Erythroblast (primary cell): ENCODE measurements at regions not wholly inside any gene's neighbourhood (a gene's known extent, or its start where the extent isn't known, plus 50 kb on each side); places are given as distances from the start of the nearest gene placed in this dataset.

Experiments
- DNase-seq, 2 experiments: peaks; one replicate each; lab custom pipeline; 2025; lab: John Stamatoyannopoulos, UW
- GATA1 ChIP-seq: IDR thresholded peaks from 2 replicates; pipeline ENCODE4 v1.6.1; 2011; ENCODE audit warnings: low read depth, mild to moderate bottlenecking, control low read depth, low read length, moderate library complexity
- POLR2A ChIP-seq: IDR thresholded peaks from 2 replicates; pipeline ENCODE4 v1.6.1; 2011; ENCODE audit warnings: mild to moderate bottlenecking, low read length

- no peak for DNase-seq
- TF ChIP-seq POLR2A (no peak), GATA1 (no peak)
These were observed 223.8 kb upstream of the SERP2 start for GRCh38 chr13:44149821-44150220.

- no peak for TF ChIP-seq GATA1
- TF ChIP-seq POLR2A: no peak
- DNase-seq: no peak
These were observed 222.2 kb upstream of the SERP2 start for GRCh38 chr13:44151474-44151873.

DNA sequence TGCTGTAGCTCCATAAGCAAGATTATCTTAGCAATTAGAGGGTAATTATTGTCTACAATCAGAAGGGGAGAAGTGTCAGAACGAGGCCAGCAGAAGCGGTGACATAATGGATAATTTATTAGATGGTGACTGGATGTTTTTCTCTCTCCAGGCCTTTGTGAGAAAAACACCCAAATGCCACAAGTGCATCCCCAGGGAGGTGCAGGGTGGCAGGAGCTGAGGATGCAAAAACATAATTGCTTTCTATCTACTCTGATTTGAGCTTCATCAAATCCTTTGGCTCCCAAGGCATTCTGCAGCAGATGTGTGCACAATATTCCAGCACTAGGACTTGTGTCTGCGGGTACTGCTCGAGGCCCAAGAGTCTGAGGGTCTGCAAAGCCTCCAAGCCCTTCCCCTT, 220.1 kb upstream of the SERP2 start:
- TF ChIP-seq POLR2A: no peak
- no peak for TF ChIP-seq GATA1
- no peak for DNase-seq

DNA sequence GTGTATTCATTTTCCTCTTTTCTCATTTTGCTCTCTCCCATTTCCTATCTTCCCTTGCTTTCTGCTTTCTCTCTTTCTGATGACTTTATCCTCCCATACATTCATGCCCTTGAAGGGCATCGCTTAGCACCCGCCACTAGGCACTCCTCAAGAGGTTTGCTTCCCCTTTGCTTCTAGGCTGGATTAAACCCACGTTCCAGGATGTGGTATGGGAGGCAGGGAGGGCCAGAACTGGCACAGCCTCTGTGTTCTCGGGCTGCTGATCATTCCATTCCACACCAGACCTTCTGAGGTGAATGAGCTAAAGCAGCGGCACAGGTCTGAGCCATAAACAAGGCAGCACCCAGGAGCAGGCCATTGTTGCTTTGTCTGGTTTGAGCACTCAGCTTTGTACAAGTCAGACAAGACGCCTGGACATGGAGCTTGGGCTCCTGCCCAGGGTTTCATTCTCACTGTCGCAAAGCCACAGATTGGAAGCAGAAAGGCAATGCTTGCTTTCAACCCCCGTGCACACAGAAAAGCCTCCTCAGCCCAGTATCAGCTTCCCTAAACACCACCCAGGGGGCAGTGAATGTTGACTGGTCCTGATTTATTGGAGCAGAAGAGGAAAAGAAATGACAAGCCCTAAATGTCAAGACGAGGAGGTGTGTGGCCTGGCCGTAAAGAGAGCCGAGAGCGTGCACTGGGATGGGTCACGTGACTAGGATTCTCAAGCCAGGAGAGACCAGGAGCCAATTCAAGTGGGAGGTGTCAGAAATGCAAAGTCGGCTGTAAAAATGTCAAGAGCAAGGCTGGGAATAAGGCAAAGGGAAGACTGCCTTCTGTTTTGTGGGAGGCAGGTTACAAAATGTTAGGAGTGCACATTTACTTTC, 218.0 kb upstream of the SERP2 start:
- TF ChIP-seq GATA1 (no peak), POLR2A (no peak)
- no peak for DNase-seq

DNA sequence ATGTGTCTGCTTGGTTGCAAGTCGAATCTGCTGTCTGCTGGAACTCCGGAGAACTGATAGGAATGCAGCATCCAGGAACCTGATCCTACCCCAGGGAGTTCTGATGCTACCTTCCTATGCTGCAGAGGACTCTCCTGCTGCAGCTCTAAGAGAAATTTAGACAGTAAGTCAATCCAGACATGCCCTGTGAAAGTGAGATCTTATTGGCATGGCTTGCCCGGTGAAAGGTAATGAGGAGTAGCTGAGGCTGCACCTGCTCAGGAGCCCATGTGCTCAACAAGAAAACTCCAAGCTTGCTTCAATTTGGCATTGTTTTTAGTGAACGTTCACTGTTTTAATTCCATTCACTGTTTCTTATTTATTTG, 217.3 kb upstream of the SERP2 start:
- no peak for DNase-seq
- TF ChIP-seq GATA1 (no peak), POLR2A (no peak)

GRCh38 chr13:44157606-44158005, 216.0 kb upstream of the SERP2 start:
- DNase-seq: no peak
- TF ChIP-seq GATA1 (no peak), POLR2A (no peak)

- TF ChIP-seq GATA1 (no peak), POLR2A (no peak)
- no peak for DNase-seq
These were observed 215.5 kb upstream of the SERP2 start for GRCh38 chr13:44158098-44158521.

GRCh38 chr13:44158881-44159632, 214.6 kb upstream of the SERP2 start:
- no peak for DNase-seq
- TF ChIP-seq POLR2A: no peak
- no peak for TF ChIP-seq GATA1

DNA sequence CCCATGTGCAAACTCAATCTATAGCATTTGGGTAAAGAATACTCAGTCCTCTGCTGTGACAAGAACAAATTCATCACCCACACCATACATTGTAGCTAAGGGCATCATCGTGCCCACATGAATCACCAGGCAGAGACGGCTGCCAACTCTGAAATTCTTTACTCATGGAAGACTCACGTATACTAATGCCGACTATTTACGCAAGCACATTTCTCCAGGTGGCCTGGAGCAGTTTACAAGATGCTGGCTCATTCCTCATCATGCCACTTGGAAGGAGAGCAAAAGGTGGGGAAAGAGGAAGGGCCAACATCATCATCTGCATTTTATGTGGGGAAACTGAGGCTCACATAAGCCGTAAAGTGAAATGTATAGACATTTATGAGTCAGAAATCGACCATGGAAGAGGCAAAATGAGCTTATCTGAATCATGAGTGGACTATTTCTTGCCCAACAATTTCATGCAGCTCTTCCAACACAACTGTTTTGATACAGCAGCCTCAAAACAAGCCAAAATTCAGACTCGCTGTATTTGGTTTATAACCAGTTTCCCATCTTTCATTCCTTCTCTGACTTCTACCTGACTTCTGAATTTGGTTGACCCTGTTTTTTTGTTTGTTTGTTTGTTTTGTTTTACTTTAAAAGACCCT, 213.9 kb upstream of the SERP2 start:
- no peak for TF ChIP-seq GATA1
- no peak for TF ChIP-seq POLR2A
- DNase-seq: no peak

GRCh38 chr13:44160591-44161191, 212.9 kb upstream of the SERP2 start:
- DNase-seq: no peak
- no peak for TF ChIP-seq POLR2A

DNA sequence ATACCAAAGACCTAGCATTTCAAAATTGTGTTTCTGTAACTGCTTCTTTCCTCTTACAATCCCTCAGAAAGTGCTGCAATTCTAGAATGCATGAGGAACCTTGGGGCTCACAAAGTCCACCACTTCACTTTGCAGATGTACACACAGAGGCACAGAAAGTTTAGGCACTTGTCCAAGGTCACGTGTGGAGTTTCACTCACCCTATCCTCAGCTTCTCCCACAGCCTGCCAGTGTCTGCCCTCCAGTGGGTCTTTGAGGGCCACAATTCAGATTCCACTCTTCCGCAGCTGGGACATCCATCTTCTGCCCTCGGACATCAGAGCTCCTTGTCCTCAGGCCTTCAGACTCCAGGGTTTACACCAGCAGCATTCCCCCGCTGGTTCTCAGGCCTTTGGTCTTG, 210.5 kb upstream of the SERP2 start:
- TF ChIP-seq POLR2A: no peak
- TF ChIP-seq GATA1: no peak
- no peak for DNase-seq

- TF ChIP-seq GATA1 (no peak), POLR2A (no peak)
- DNase-seq: no peak
These were observed 208.3 kb upstream of the SERP2 start for GRCh38 chr13:44165221-44165888.

- TF ChIP-seq GATA1: no peak
- TF ChIP-seq POLR2A: no peak
- DNase-seq: no peak
These were observed 207.6 kb upstream of the SERP2 start for GRCh38 chr13:44165889-44166496.
